ENCODE measurements at regions not wholly inside any gene's neighbourhood (a gene's known extent, or its start where the extent isn't known, plus 50 kb on each side); places are given as distances from the start of the nearest gene placed in this dataset.

- no peak for DNase-seq (ENCODE audit: low spot score)
Observed at GRCh38 chr16:55380485-55380884, 56.5 kb downstream of the IRX6 start.

- no peak for DNase-seq (ENCODE audit: low spot score)
Observed at GRCh38 chr16:55384288-55385247, 60.6 kb downstream of the IRX6 start.

GRCh38 chr16:55385359-55385758, 61.4 kb downstream of the IRX6 start:
- no peak for DNase-seq (ENCODE audit: low spot score)

- no peak for DNase-seq (ENCODE audit: low spot score)
Observed at GRCh38 chr16:55386534-55387296, 62.7 kb downstream of the IRX6 start.

- DNase-seq (ENCODE audit: low spot score), result no peak
Observed at GRCh38 chr16:55388131-55388862, 64.3 kb downstream of the IRX6 start.

- no peak for DNase-seq (ENCODE audit: low spot score)
Observed at GRCh38 chr16:55389426-55390073, 65.5 kb downstream of the IRX6 start.

GRCh38 chr16:55390630-55391237, 66.7 kb downstream of the IRX6 start:
- DNase-seq (ENCODE audit: low spot score), result no peak

- no peak for DNase-seq (ENCODE audit: low spot score)
Observed at GRCh38 chr16:55391760-55392375, 67.9 kb downstream of the IRX6 start.

GRCh38 chr16:55392701-55393100, 68.7 kb downstream of the IRX6 start:
- DNase-seq (ENCODE audit: low spot score), result no peak

GRCh38 chr16:55393991-55394390, 70.0 kb downstream of the IRX6 start:
- no peak for DNase-seq (ENCODE audit: low spot score)

- DNase-seq (ENCODE audit: low spot score), result no peak
Observed at GRCh38 chr16:55398762-55399161, 74.8 kb downstream of the IRX6 start.

- no peak for DNase-seq (ENCODE audit: low spot score)
Observed at GRCh38 chr16:55399911-55400310, 75.9 kb downstream of the IRX6 start.

GRCh38 chr16:55401046-55401445, 77.0 kb downstream of the IRX6 start:
- no peak for DNase-seq (ENCODE audit: low spot score)

GRCh38 chr16:55403464-55403863, 75.5 kb upstream of the MMP2 start:
- no peak for DNase-seq (ENCODE audit: low spot score)

GRCh38 chr16:55406651-55407050, 72.3 kb upstream of the MMP2 start:
- no peak for DNase-seq (ENCODE audit: low spot score)

GRCh38 chr16:55408661-55409060, 70.3 kb upstream of the MMP2 start:
- no peak for DNase-seq (ENCODE audit: low spot score)

GRCh38 chr16:55411231-55411630, 67.8 kb upstream of the MMP2 start:
- no peak for DNase-seq (ENCODE audit: low spot score)

- peak; percentile 24 for DNase-seq (ENCODE audit: low spot score)
Observed at GRCh38 chr16:55418586-55418985, 60.4 kb upstream of the MMP2 start.

GRCh38 chr16:55421226-55421625, 57.8 kb upstream of the MMP2 start:
- DNase-seq (ENCODE audit: low spot score), result no peak

GRCh38 chr16:55426865-55427484, 52.0 kb upstream of the MMP2 start:
- no peak for DNase-seq (ENCODE audit: low spot score)
